H1 (cell line): ENCODE measurements at regions not wholly inside any gene's neighbourhood (a gene's known extent, or its start where the extent isn't known, plus 50 kb on each side); places are given as distances from the start of the nearest gene placed in this dataset.

Experiments
- CTCF ChIA-PET: fragments of 300-600 bp; sonication (Branson Sonifier 250); formaldehyde crosslinking; loops from one replicate; lab custom pipeline; 2021; ENCODE audit not compliant: partially characterized antibody; lab: Charles Lee
- POLR2A ChIA-PET: fragments of 300-600 bp; sonication (Branson Sonifier 250); formaldehyde crosslinking; loops from one replicate; lab custom pipeline; 2021; ENCODE audit warnings: inconsistent platforms; ENCODE audit not compliant: partially characterized antibody; lab: Charles Lee
- DNase-seq, 2 experiments: peaks; one replicate each; pipeline versions ENCODE4 v3.0.0 to v3.0.0-alpha.2; 2010 to 2022; ENCODE audit warnings: low spot score in 2 of 2, low read depth in 1 of 2, mixed read lengths in 1 of 2
- FAIRE-seq: peaks from 2 replicates; lab custom pipeline; 2011; peaks lifted over from hg19 to GRCh38; lab: Jason Lieb, UNC
- H2AFZ ChIP-seq: 2 replicates; pipeline ENCODE4 v1.8.1; 2012; ENCODE audit warnings: low read length, inconsistent platforms
- H2AK5ac ChIP-seq: 2 replicates; pipeline ENCODE4 v1.6.1; 2013; ENCODE audit warnings: low read depth, low read length
- H2BK120ac ChIP-seq: replicated peaks from 2 replicates; pipeline ENCODE3; 2013; ENCODE audit warnings: low read depth, low read length, inconsistent platforms
- H2BK12ac ChIP-seq: 2 replicates; pipeline ENCODE4 v1.6.1; 2013; ENCODE audit warnings: low read depth, low read length
- H2BK15ac ChIP-seq: 2 replicates; pipeline ENCODE4 v1.6.1; 2013; ENCODE audit warnings: low read length
- H2BK20ac ChIP-seq: 2 replicates; pipeline ENCODE4 v1.6.1; 2013; ENCODE audit warnings: low read length
- H2BK5ac ChIP-seq: 2 replicates; pipeline ENCODE4 v1.6.1; 2013; ENCODE audit warnings: low read depth, low read length
- H3K14ac ChIP-seq: 2 replicates; pipeline ENCODE4 v1.6.1; 2013; ENCODE audit warnings: inconsistent platforms; ENCODE audit not compliant: insufficient read length
- H3K18ac ChIP-seq: 2 replicates; pipeline ENCODE4 v1.6.1; 2013; ENCODE audit warnings: low read length; ENCODE audit errors: extremely low read depth
- H3K23ac ChIP-seq: 2 replicates; pipeline ENCODE4 v1.6.1; 2013; ENCODE audit warnings: inconsistent platforms; ENCODE audit not compliant: insufficient read length
- H3K23me2 ChIP-seq: 2 replicates; pipeline ENCODE4 v1.6.1; 2013; ENCODE audit warnings: low read depth, low read length
- H3K27ac ChIP-seq: 2 replicates; pipeline ENCODE4 v1.6.1; 2011; ENCODE audit warnings: low read depth, low read length, inconsistent platforms
- H3K27me3 ChIP-seq, 4 experiments: replicated peaks in 1 of 4; 1 replicate in 1 of 4; 2 replicates in 3 of 4; pipeline versions ENCODE4 v1.6.1 to v1.8.1; 2011 to 2013; ENCODE audit warnings: low read length in 3 of 4, mild to moderate bottlenecking in 3 of 4, inconsistent platforms in 2 of 4, mixed read lengths in 2 of 4, moderate library complexity in 1 of 4; ENCODE audit not compliant: control insufficient read depth in 3 of 4, insufficient read depth in 3 of 4; ENCODE audit errors: extremely low read depth in 1 of 4
- H3K36me3 ChIP-seq, 4 experiments: 2 replicates each; pipeline versions ENCODE4 v1.6.1 to v1.8.1; 2011 to 2013; ENCODE audit warnings: mild to moderate bottlenecking in 4 of 4, low read length in 3 of 4, moderate library complexity in 2 of 4, control low read depth in 1 of 4, inconsistent platforms in 1 of 4; ENCODE audit not compliant: insufficient read depth in 4 of 4, control insufficient read depth in 2 of 4
- H3K4ac ChIP-seq: replicated peaks from 2 replicates; pipeline ENCODE3; 2013; ENCODE audit warnings: low read length, low read depth, mixed read lengths, inconsistent platforms; ENCODE audit not compliant: insufficient read length
- H3K4me1 ChIP-seq, 4 experiments: replicated peaks in 1 of 4; 1 replicate in 1 of 4; 2 replicates in 3 of 4; pipeline versions ENCODE4 v1.6.1 to v1.8.1; 2011 to 2013; ENCODE audit warnings: low read length in 3 of 4, inconsistent platforms in 2 of 4, mixed read lengths in 1 of 4; ENCODE audit not compliant: insufficient read depth in 4 of 4, control insufficient read depth in 3 of 4
- H3K4me2 ChIP-seq, 2 experiments: 2 replicates each; pipeline versions ENCODE4 v1.6.1 to v1.8.1; 2011 to 2013; ENCODE audit warnings: low read depth in 2 of 2, low read length in 2 of 2, control low read depth in 1 of 2, inconsistent platforms in 1 of 2, mild to moderate bottlenecking in 1 of 2; ENCODE audit not compliant: insufficient read depth in 1 of 2
- H3K4me3 ChIP-seq, 4 experiments: fragments of 200-600, 300-600 bp in 1 of 4; sonication (generic), shearing (Covaris generic), sonication (Bioruptor Twin) in 1 of 4; 2 replicates each; pipeline versions ENCODE4 v1.5.1 to v1.8.1; 2011 to 2016; ENCODE audit warnings: low read length in 4 of 4, low read depth in 3 of 4, control low read depth in 2 of 4, inconsistent platforms in 2 of 4, mild to moderate bottlenecking in 2 of 4, mixed read lengths in 1 of 4, moderate library complexity in 1 of 4; ENCODE audit not compliant: insufficient read depth in 2 of 4; ENCODE audit errors: extremely low read depth in 1 of 4
- H3K56ac ChIP-seq: replicated peaks from 2 replicates; pipeline ENCODE3; 2013; ENCODE audit warnings: low read depth, mild to moderate bottlenecking, mixed read lengths, low read length, inconsistent platforms; ENCODE audit not compliant: insufficient read length
- H3K79me1 ChIP-seq: 2 replicates; pipeline ENCODE4 v1.6.1; 2013; ENCODE audit warnings: low read depth, low read length, control low read depth
- H3K79me2 ChIP-seq, 2 experiments: 2 replicates each; pipeline versions ENCODE4 v1.6.1 to v1.8.1; 2012 to 2013; ENCODE audit warnings: low read length in 2 of 2, mild to moderate bottlenecking in 2 of 2, inconsistent platforms in 1 of 2; ENCODE audit not compliant: insufficient read depth in 2 of 2, control insufficient read depth in 1 of 2
- H3K9ac ChIP-seq, 4 experiments: replicated peaks in 1 of 4; 1 replicate in 1 of 4; 2 replicates in 3 of 4; pipeline versions ENCODE4 v1.6.1 to v1.8.1; 2011 to 2013; ENCODE audit warnings: low read depth in 3 of 4, low read length in 3 of 4, control low read depth in 2 of 4, mild to moderate bottlenecking in 2 of 4, moderate library complexity in 2 of 4, inconsistent platforms in 1 of 4; ENCODE audit errors: extremely low read depth in 1 of 4
- H3K9me3 ChIP-seq, 2 experiments: 2 replicates each; pipeline versions ENCODE4 v1.6.1 to v1.8.1; 2012 to 2013; ENCODE audit warnings: mild to moderate bottlenecking in 2 of 2, moderate library complexity in 2 of 2, control low read depth in 1 of 2, inconsistent platforms in 1 of 2, low read depth in 1 of 2, low read length in 1 of 2, mixed read lengths in 1 of 2; ENCODE audit not compliant: insufficient read depth in 2 of 2
- H4K20me1 ChIP-seq, 2 experiments: replicated peaks in 1 of 2; 2 replicates each; pipeline versions ENCODE3 to v1.8.1; 2011 to 2013; ENCODE audit warnings: inconsistent platforms in 2 of 2, low read length in 2 of 2, mild to moderate bottlenecking in 1 of 2; ENCODE audit not compliant: insufficient read depth in 2 of 2, control insufficient read depth in 1 of 2
- H4K5ac ChIP-seq: 2 replicates; pipeline ENCODE4 v1.6.1; 2013; ENCODE audit warnings: low read length, low read depth, mixed read lengths, inconsistent platforms; ENCODE audit not compliant: insufficient read length
- H4K8ac ChIP-seq: 2 replicates; pipeline ENCODE4 v1.8.0; 2013; ENCODE audit warnings: mild to moderate bottlenecking, moderate library complexity, low read length, inconsistent platforms; ENCODE audit not compliant: insufficient read depth; ENCODE audit errors: extremely low read depth
- H4K91ac ChIP-seq: replicated peaks from 2 replicates; pipeline ENCODE3; 2013; ENCODE audit warnings: low read length, mixed read lengths, inconsistent platforms; ENCODE audit not compliant: insufficient read length
- CBX8 ChIP-seq: fragments of 300-800, 300-1000 bp; sonication (generic); IDR thresholded peaks from 2 replicates; pipeline ENCODE4 v1.7.1; 2016; ENCODE audit warnings: low read depth, low read length, borderline replicate concordance
- CEBPB ChIP-seq: IDR thresholded peaks from 2 replicates; pipeline ENCODE4 v1.6.1; 2012; ENCODE audit warnings: low read depth, low read length
- CREB1 ChIP-seq: IDR thresholded peaks from 2 replicates; pipeline ENCODE4 v1.6.1; 2012; ENCODE audit warnings: inconsistent platforms
- EGR1 ChIP-seq: IDR thresholded peaks from 2 replicates; pipeline ENCODE4 v1.6.1; 2011; ENCODE audit warnings: low read depth, low read length, borderline replicate concordance
- EZH2 ChIP-seq: fragments of 200-600 bp; sonication (generic); IDR thresholded peaks from 2 replicates; pipeline ENCODE4 v1.7.1; 2012; ENCODE audit warnings: low read depth, mild to moderate bottlenecking, moderate library complexity, low read length, inconsistent platforms; ENCODE audit not compliant: severe bottlenecking
- WGBS, 2 experiments: shearing (Covaris generic) in 1 of 2; methylation state at CpG; one replicate each; pipeline versions ENCODE4 v1.1.6 to v1.1.7; 2013 to 2015; ENCODE audit warnings: low lambda C conversion rate in 2 of 2, mixed read lengths in 2 of 2, inconsistent platforms in 1 of 2, low coverage in 1 of 2, missing lambda C conversion rate in 1 of 2; ENCODE audit not compliant: insufficient replicate concordance in 2 of 2, insufficient coverage in 1 of 2, insufficient read length in 1 of 2; ENCODE audit errors: extremely low coverage in 1 of 2, missing lambda C conversion rate in 1 of 2; 5-methylcytosine and 5-hydroxymethylcytosine counted together

GRCh38 chr13:90615236-90615635 lies 732.3 kb upstream of the MIR17HG start:
- no peak overlapping the region for H3K9ac ChIP-seq
- ChIA-PET CTCF (interaction anchor here (1.7 kb wide), 1 partner anchor 23 kb away, joined by 3 read pairs; no protein-coding TSS in a partner anchor), POLR2A (no interaction called here)
- no peaks in the 10 kb centered on the region for H3K27me3 ChIP-seq
- H2BK120ac ChIP-seq, result no peak overlapping the region
- H3K14ac ChIP-seq, result no peak overlapping the region
- H3K4me1 ChIP-seq, result no peaks in the 10 kb centered on the region
- H3K4me3 ChIP-seq, result no peak overlapping the region
- no peak overlapping the region for H3K4me2 ChIP-seq
- no peak overlapping the region for H2BK5ac ChIP-seq
- H3K9me3 ChIP-seq, result peaks cover 9 to 10% of the 10 kb centered on the region in 2 experiments; a peak in 3 of 4 replicates
- no peak overlapping the region for H2BK15ac ChIP-seq
- FAIRE-seq (no peak), DNase-seq (no peak)
- no peak overlapping the region for H3K27ac ChIP-seq
- TF ChIP-seq EGR1 (no peak), CEBPB (no peak), CBX8 (no peak), CREB1 (no peak), EZH2 (no peak)
- no peak overlapping the region; the same call in 1 of the 2 replicates for H2AFZ ChIP-seq
- no peak overlapping the region for H4K5ac ChIP-seq
- WGBS, 2 experiments, result 95% methylated on average over 5 of the region's 6 CpGs; no CpG with 5 or more reads in 1 of the 2 experiments
- no peaks in the 10 kb centered on the region for H3K79me2 ChIP-seq
- H2BK20ac ChIP-seq, result no peak overlapping the region
- H3K18ac ChIP-seq, result no peak overlapping the region
- no peak overlapping the region for H4K8ac ChIP-seq
- H3K23me2 ChIP-seq, result no peaks in the 10 kb centered on the region
- H3K4ac ChIP-seq, result no peak overlapping the region
- H3K36me3 ChIP-seq, result peaks cover 0 to 4% (median 0%) of the 10 kb centered on the region in 4 experiments; a peak in 1 of 8 replicates
- H2BK12ac ChIP-seq, result no peak overlapping the region
- no peaks in the 10 kb centered on the region for H3K79me1 ChIP-seq
- H4K91ac ChIP-seq, result no peak overlapping the region
- no peak overlapping the region for H3K23ac ChIP-seq
- H4K20me1 ChIP-seq, result no peaks in the 10 kb centered on the region
- H3K56ac ChIP-seq, result no peak overlapping the region
- no peak overlapping the region for H2AK5ac ChIP-seq
